GM18519 (cell line): ENCODE measurements at regions not wholly inside any gene's neighbourhood (a gene's known extent, or its start where the extent isn't known, plus 50 kb on each side); places are given as distances from the start of the nearest gene placed in this dataset.

Experiments
- ATAC-seq: cut with Tn5 transposase; IDR thresholded peaks from one replicate; pipeline ENCODE4 v1.9.1; 2021; ENCODE audit warnings: mild to moderate bottlenecking, moderate library complexity; ENCODE audit not compliant: unreplicated experiment, low FRiP score

- ATAC-seq, result no peak
Observed at GRCh38 chr2:8400196-8400595, 281.7 kb upstream of the ID2 start.

GRCh38 chr2:8402222-8402621 is 279.6 kb upstream of the ID2 start:
- ATAC-seq, result no peak

GRCh38 chr2:8403876-8404275 is 278.0 kb upstream of the ID2 start:
- no peak for ATAC-seq

GRCh38 chr2:8405334-8405733 is 276.5 kb upstream of the ID2 start:
- ATAC-seq, result no peak

GRCh38 chr2:8406271-8406670 is 275.6 kb upstream of the ID2 start:
- ATAC-seq, result no peak

GRCh38 chr2:8407332-8407731 is 274.5 kb upstream of the ID2 start:
- no peak for ATAC-seq

GRCh38 chr2:8408560-8409460 is 273.0 kb upstream of the ID2 start:
- peak; percentile 82 for ATAC-seq

- no peak for ATAC-seq
Observed at GRCh38 chr2:8409461-8410260, 272.2 kb upstream of the ID2 start.

GRCh38 chr2:8412082-8412481 is 269.8 kb upstream of the ID2 start:
- ATAC-seq, result no peak

GRCh38 chr2:8412586-8412985 is 269.3 kb upstream of the ID2 start:
- no peak for ATAC-seq

- no peak for ATAC-seq
Observed at GRCh38 chr2:8413589-8414135, 268.2 kb upstream of the ID2 start.

GRCh38 chr2:8414946-8415879 is 266.6 kb upstream of the ID2 start:
- no peak for ATAC-seq

GRCh38 chr2:8416001-8416571 is 265.8 kb upstream of the ID2 start:
- ATAC-seq, result no peak

GRCh38 chr2:8416849-8417832 is 264.7 kb upstream of the ID2 start:
- ATAC-seq, result no peak

GRCh38 chr2:8418721-8419120 is 263.1 kb upstream of the ID2 start:
- ATAC-seq, result no peak

- ATAC-seq, result no peak
Observed at GRCh38 chr2:8421658-8422449, 260.0 kb upstream of the ID2 start.

GRCh38 chr2:8422450-8422800 is 259.4 kb upstream of the ID2 start:
- ATAC-seq, result no peak
